ENCODE measurements at regions not wholly inside any gene's neighbourhood (a gene's known extent, or its start where the extent isn't known, plus 50 kb on each side); places are given as distances from the start of the nearest gene placed in this dataset.

DNA sequence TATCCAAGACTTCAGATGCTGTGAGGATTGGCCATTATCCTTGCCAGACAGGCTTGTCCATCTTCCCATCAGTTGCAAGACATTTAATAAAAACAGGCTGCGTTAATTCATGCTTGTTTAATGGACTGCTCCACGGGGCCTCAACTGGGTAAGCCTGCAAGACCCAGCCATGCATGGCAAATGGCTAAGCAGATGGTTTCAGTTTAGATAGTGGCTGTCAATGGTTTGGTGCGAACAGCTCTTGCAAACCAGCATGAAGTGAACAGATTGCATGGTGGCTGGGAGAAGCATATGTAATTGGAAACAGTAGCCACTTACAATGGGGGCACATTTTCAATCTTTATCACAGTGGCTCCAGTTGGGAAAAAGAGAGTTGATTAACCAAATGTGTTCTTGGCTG lies 628.2 kb upstream of the KLF4 start:
- TF ChIP-seq, protein P1, sequence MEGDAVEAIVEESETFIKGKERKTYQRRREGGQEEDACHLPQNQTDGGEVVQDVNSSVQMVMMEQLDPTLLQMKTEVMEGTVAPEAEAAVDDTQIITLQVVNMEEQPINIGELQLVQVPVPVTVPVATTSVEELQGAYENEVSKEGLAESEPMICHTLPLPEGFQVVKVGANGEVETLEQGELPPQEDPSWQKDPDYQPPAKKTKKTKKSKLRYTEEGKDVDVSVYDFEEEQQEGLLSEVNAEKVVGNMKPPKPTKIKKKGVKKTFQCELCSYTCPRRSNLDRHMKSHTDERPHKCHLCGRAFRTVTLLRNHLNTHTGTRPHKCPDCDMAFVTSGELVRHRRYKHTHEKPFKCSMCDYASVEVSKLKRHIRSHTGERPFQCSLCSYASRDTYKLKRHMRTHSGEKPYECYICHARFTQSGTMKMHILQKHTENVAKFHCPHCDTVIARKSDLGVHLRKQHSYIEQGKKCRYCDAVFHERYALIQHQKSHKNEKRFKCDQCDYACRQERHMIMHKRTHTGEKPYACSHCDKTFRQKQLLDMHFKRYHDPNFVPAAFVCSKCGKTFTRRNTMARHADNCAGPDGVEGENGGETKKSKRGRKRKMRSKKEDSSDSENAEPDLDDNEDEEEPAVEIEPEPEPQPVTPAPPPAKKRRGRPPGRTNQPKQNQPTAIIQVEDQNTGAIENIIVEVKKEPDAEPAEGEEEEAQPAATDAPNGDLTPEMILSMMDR (IDR thresholded peaks at IDR 0.05), result no peak
- no peak for TF ChIP-seq ZFX (IDR thresholded peaks at IDR 0.05; ENCODE audit: borderline replicate concordance)

Data from 22Rv1 (cell line).